ENCODE measurements at regions not wholly inside any gene's neighbourhood (a gene's known extent, or its start where the extent isn't known, plus 50 kb on each side); places are given as distances from the start of the nearest gene placed in this dataset.
"Not testable (repeated sequence)": the region's sequence is repeated elsewhere in the genome, so short reads cannot be mapped to it uniquely, and the experiment has no call there.

- not testable (repeated sequence) for TF ChIP-seq POLR2AphosphoS5 (IDR thresholded peaks at IDR 0.05; ENCODE audit: low read depth, low read length); TAF1 (IDR thresholded peaks at IDR 0.05; ENCODE audit: borderline replicate concordance, low read depth, low read length); POLR2A (IDR thresholded peaks at IDR 0.05; ENCODE audit: low read depth, low read length)
These were observed 218.1 kb upstream of the TMEFF2 start for GRCh38 chr2:192412866-192413265.

Measured in GM12892 (cell line).